Stimulated activated CD4-positive, alpha-beta T cell treated with anti-CD3 and anti-CD28 coated beads, Interleukin-15, amount 100 ng/mL, for 24 hours (primary cell): ENCODE measurements at regions not wholly inside any gene's neighbourhood (a gene's known extent, or its start where the extent isn't known, plus 50 kb on each side); places are given as distances from the start of the nearest gene placed in this dataset.
"Not testable (repeated sequence)": the region's sequence is repeated elsewhere in the genome, so short reads cannot be mapped to it uniquely, and the experiment has no call there.

ENCODE experiments used
- DNase-seq: peaks from one replicate; pipeline ENCODE4 v3.0.0-alpha.2; 2020

GRCh38 chr3:5488771-5489170 lies 301.3 kb downstream of the EDEM1 start:
- DNase-seq: no peak

- no peak for DNase-seq
These were observed 302.0 kb downstream of the EDEM1 start for GRCh38 chr3:5489536-5489935.

DNA sequence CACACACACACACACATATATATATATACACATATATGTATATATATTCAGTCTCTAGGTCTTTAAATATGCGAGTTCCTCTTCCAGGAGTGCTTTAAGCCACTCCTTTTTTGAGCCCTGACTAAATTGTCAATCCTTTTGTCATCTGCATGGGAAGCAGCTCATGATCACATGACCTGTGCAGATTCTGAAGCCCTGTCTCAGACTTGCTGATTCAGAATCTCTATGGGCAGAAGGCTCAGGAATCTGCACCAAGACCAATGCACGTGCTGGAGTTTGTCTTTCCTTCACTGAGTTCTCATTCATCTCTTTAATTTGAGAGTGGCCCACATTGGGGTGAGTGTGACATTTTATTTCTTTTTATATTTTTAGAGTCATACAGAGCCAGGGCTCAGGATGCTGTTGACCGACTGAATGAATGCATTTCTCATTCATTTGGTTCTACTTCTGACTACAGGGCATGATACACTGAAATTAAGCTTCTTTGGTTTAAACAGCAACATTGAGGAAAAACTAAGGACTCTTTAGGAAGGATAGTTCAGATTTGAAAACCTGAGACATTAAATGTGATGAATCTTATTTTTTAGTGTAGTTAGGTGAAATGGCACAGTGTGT lies 307.5 kb downstream of the EDEM1 start:
- DNase-seq: no peak

GRCh38 chr3:5497497-5497896 lies 310.0 kb downstream of the EDEM1 start:
- DNase-seq: no peak

DNA sequence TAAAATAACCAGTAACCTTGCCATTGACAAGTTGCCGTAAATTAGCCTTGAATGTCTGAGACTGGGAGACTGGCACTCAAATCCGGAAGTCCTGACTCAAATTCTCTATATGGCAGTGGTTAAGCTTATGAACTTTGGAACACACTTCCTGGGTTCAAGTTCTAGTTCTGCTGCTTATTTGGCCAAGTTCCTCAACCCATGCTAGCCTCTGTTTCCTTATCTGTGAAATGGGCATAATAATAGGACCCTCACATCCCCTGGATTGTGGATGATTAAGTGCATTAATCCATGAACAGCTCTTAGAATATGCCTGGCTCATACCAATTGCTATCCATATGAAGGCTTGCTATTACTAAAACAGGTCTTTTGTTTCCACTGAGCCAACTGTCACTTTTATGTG lies 311.5 kb downstream of the EDEM1 start:
- no peak for DNase-seq

GRCh38 chr3:5499404-5499803 lies 311.9 kb downstream of the EDEM1 start:
- no peak for DNase-seq

- no peak for DNase-seq
These were observed 315.6 kb downstream of the EDEM1 start for GRCh38 chr3:5503136-5503535.

DNA sequence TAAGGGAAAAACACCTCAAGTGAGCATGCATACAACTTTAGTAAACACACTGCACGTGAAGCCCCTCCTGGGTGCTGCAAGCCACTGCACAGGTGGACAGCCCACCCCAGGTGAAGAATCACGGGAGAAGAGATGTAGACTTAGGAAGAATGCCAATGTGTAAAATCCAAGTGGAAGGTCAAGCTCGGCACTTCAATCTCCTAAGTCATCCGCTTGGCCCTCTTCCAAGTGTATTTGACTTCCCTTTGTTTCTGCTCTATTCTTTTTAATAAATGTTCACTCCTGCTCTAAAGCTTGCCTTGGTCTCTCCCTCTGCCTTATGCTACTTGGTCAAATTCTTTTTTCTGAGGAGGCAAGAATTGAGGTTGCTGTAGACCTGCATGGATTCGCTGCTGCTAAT lies 316.6 kb downstream of the EDEM1 start:
- DNase-seq: no peak

- no peak for DNase-seq
These were observed 317.7 kb downstream of the EDEM1 start for GRCh38 chr3:5505163-5505562.

GRCh38 chr3:5505997-5506396 lies 318.5 kb downstream of the EDEM1 start:
- no peak for DNase-seq

- DNase-seq: not testable (repeated sequence)
These were observed 321.4 kb downstream of the EDEM1 start for GRCh38 chr3:5508860-5509259.

DNA sequence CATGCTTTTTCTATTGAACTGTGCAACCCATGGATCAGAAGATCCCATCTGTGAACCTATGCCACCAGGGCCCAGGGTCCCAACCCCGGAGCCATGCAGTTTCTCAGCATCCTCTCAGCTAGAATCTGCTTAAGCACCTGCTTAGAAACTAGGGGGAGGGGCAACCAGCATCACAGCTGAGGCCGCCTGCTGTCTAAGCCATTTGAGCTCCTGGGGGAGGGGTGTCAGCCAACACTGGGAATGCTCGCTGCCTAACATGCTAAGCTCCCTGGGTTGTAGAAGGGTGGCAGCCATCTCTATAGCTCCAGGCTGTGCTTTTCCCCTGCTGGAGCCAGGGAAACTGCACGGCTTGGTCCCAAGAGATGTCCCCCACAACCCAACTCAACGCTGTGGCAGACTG lies 322.8 kb downstream of the EDEM1 start:
- DNase-seq: no peak

DNA sequence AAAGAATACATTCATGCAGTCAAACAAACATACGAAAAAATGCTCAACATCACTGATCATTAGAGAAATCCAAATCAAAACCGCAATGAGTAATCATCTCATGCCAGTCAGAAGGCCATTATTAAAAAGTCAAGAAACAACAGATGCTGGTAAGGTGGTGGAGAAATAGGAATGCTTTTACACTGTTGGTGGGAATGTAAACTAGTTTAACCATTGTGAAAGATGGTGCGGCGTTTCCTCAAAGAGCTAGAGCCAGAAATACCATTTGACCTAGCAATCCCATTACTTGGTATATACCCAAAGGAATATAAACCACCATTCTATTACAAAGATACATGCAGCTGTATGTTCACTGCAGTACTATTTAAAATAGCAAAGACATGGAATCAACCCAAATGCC lies 330.4 kb downstream of the EDEM1 start:
- DNase-seq: no peak

- DNase-seq: no peak
These were observed 332.7 kb downstream of the EDEM1 start for GRCh38 chr3:5520237-5520636.

DNA sequence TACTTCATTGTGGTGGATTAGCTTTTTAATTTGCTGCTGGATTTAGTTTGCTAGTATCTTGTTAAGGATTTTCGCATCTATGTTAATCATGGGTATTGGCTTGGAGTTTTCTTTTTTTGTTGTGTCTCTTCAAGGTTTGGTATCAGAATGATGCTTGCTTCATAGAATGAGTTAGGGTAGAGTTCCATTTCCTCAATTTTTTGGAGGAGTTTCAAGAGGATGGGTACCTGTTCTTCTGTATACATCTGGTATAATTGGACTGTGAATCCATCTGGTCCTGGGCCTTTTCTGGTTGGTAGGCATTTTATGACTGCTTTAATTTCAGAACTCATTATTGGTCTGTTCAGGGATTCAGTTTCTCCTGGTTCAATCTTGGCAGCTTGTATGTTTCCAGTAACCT lies 335.6 kb downstream of the EDEM1 start:
- no peak for DNase-seq

GRCh38 chr3:5531039-5531438 lies 343.5 kb downstream of the EDEM1 start:
- DNase-seq: no peak

GRCh38 chr3:5531741-5532290 lies 344.3 kb downstream of the EDEM1 start:
- DNase-seq: no peak

DNA sequence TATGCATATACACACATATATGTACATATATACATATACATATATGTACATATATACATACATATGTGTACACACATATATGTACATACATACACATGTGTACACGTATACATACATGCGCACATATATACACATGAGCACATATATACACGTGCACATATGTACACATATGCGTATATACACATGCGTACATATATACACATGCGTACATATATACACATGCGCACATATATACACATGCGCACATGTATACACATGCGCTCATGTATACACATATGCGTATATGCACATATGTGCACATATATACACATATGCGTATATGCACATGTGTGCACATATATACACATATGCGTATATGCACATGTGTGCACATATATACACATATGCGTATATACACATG lies 353.0 kb downstream of the EDEM1 start:
- DNase-seq: no peak

DNA sequence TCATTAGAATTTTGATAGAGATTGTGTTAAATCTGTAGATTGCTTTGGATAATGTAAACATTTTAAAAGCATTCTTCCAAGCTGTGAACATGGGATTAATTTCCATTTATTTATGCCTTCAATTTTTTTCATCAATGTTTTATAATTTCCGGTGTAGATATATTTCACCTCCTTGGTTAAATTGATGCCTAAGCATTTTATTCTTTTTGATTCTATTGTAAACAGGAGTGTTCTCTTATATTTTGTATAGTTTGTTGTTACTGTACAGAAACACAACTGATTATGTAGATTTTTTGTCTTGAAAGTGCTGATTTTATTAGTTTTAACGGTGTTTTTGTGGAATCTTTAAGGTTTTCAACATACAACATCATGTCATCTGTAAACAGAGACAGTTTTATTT lies 355.0 kb downstream of the EDEM1 start:
- no peak for DNase-seq

GRCh38 chr3:5543047-5543446 lies 355.5 kb downstream of the EDEM1 start:
- no peak for DNase-seq

- DNase-seq: no peak
These were observed 358.2 kb downstream of the EDEM1 start for GRCh38 chr3:5545719-5546118.

DNA sequence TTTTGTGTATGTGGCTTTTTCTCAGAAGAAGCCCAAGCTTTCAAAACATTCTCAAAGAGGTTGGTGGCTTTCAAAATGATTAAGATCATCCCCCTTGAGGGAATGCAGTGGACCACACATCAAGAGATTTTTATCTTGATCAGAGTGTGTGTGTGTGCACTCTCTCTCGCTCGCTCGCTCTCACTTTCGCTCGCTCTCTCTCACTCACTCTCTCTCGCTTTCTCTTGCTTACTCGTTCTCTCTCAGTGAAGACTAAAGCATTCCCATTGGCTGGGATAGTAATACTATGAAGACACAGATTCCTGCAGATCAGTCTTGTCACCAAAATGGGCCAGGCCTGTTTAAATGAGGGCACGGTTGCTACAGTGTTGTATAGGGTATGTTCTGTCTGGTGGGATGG lies 365.7 kb downstream of the EDEM1 start:
- DNase-seq: no peak

DNA sequence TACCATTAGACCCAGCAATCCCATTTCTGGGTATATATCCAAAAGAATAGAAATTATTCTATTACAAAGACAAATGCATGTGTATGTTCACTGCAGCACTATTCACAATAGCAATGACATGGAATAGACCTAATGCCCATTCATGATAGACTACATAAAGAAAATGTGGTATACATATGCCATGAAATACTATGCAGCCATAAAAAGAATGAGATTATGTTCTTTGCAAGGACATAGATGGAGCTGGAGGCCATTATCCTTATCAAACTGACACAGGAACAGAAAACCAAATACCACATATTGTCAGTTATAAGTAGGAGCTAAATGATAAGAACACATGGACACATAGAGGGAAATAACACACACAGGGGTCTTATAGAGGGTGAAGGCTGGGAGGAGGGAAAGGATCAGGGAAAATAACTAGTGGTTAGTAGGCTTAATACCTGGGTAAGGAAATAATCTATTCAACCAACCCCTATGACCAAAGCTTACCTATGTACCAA lies 366.8 kb downstream of the EDEM1 start:
- DNase-seq: no peak

- DNase-seq: no peak
These were observed 372.7 kb downstream of the EDEM1 start for GRCh38 chr3:5560199-5560598.
